ENCODE measurements at regions not wholly inside any gene's neighbourhood (a gene's known extent, or its start where the extent isn't known, plus 50 kb on each side); places are given as distances from the start of the nearest gene placed in this dataset.
"Not testable (repeated sequence)": the region's sequence is repeated elsewhere in the genome, so short reads cannot be mapped to it uniquely, and the experiment has no call there.

DNA sequence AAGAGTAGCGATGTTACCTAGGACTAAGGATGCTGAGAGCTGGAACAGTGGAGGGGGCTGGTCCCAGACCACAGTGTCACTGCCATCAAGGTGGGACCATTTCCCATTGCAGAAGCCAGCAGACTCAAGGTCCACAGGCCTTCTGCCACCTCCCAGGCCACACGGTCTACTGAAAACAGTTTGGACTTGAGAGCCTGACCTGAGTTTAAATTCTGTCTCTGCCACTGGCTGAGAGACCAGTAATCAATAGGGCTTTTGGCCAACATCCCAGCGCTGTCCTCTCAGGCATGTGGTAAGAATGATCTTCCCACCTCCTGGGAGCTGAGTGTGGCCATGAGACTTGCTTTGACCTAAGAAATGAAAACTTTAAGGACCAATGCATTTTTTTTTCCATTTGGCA, 331.4 kb upstream of the CDH5 start:
- Mint-ChIP-seq H3K4me3 (no peak overlapping the region), H3K9me3 (no peaks in the 10 kb centered on the region), H3K27ac (no peak overlapping the region), H3K27me3 (ENCODE audit: insufficient read depth) (no peaks in the 10 kb centered on the region), H3K36me3 (ENCODE audit: low read depth) (no peaks in the 10 kb centered on the region), H3K4me1 (ENCODE audit: low read depth) (no peaks in the 10 kb centered on the region)
- no peak for DNase-seq (ENCODE audit: low spot score)
- intact Hi-C loops (cut with micrococcal nuclease): no loop called here

GRCh38 chr16:66032841-66033240, 333.6 kb upstream of the CDH5 start:
- Mint-ChIP-seq H3K9me3 (no peaks in the 10 kb centered on the region), H3K27me3 (ENCODE audit: insufficient read depth) (no peaks in the 10 kb centered on the region), H3K36me3 (ENCODE audit: low read depth) (no peaks in the 10 kb centered on the region), H3K27ac (no peak overlapping the region), H3K4me1 (ENCODE audit: low read depth) (no peaks in the 10 kb centered on the region), H3K4me3 (no peak overlapping the region)
- intact Hi-C loops (cut with micrococcal nuclease): no loop called here
- DNase-seq (ENCODE audit: low spot score): no peak

DNA sequence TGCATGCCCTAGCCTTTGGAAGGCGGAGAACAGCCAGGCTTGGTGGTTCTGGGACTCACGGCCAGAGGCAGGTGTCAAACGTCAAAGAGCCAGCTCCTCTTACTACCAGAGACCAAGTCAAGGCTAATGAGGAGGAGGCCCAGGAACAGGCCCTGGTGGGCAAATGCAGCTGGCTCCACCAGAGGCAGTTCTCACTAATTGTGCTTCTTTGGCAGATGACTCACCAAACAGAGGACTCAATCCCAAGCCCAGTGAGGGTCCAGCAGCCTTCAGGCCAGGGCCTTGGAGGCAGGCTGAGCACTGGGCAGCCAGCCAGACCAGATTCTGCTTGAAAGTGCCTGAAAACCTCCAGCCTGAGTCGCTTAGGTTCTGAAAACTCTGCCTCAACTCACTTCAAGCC, 336.5 kb upstream of the CDH5 start:
- H3K36me3 Mint-ChIP-seq (ENCODE audit: low read depth): no peaks in the 10 kb centered on the region
- no peak overlapping the region for H3K4me3 Mint-ChIP-seq

DNA sequence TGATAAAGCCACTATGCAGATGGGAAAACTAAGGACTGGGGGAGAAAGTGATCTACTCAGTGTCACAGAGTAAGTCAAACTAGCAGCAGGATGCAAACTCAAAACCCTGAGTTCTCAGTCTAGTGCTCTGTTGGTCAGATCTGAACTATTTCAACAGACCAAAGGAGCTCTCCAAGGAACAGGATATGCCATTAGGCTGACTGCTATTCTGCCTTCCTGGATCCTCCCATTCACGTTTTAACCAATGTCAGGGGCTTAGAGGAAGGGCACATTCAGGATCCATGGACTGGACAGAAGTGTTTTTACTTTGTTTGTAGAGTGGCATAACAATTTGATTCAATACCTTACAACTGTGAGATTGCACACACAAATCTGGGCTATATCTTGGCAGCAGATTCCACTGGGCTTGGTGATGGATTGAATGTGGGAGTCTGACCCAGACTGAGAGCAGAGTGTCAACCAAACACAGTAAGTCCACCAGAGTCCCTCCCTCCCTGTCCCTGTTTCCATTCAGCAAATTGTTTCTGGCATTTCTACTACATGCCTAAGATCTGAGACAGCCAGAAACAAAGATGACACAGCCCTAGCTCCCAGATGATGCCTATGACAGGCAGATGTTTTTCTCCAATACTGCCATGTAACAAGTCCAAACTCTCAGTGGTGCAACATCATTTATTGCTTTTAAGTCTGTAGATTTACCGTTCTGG, 337.8 kb upstream of the CDH5 start:
- no peaks in the 10 kb centered on the region for H3K36me3 Mint-ChIP-seq (ENCODE audit: low read depth)
- H3K4me1 Mint-ChIP-seq (ENCODE audit: low read depth): no peaks in the 10 kb centered on the region
- no peaks in the 10 kb centered on the region for H3K27me3 Mint-ChIP-seq (ENCODE audit: insufficient read depth)
- no peak overlapping the region for H3K4me3 Mint-ChIP-seq
- DNase-seq (ENCODE audit: low spot score): no peak
- intact Hi-C loops (cut with micrococcal nuclease): no loop called here
- H3K9me3 Mint-ChIP-seq: peaks cover 12% of the 10 kb centered on the region
- H3K27ac Mint-ChIP-seq: no peak overlapping the region

More for the DNA sequence above, 336.5 kb upstream of the CDH5 start:
- DNase-seq (ENCODE audit: low spot score): no peak
- no peak overlapping the region for H3K27ac Mint-ChIP-seq
- H3K4me1 Mint-ChIP-seq (ENCODE audit: low read depth): no peaks in the 10 kb centered on the region
- intact Hi-C loops (cut with micrococcal nuclease): no loop called here
- H3K9me3 Mint-ChIP-seq: peaks cover under 1% of the 10 kb centered on the region
- no peaks in the 10 kb centered on the region for H3K27me3 Mint-ChIP-seq (ENCODE audit: insufficient read depth)

DNA sequence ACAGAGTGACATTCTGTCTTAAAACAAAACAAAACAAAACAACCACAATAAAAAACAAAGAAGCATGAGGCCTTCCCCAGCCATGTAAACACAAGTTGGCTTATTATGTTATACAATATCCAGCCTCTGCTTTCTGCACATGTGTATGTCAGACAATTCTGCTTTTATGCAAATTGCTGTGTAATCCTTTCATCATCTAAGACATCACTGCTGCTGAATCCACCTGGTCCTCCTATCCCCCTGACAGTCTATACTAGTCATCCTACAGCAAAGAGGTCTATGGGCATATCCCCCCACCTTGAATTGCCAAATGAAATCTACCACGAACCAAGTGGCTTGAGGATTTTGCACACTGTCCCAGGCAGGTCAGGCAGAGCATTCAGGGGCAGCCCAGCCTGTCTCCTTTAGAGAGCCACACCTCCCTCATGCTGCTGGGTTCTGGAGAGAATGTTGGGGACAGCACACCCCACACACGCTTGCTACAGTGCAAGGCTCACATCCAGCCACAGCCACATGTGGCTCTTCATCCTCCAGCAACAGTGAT, 339.6 kb upstream of the CDH5 start:
- intact Hi-C loops (cut with micrococcal nuclease): no loop called here
- Mint-ChIP-seq H3K36me3 (ENCODE audit: low read depth) (no peaks in the 10 kb centered on the region), H3K27ac (no peak overlapping the region), H3K4me3 (no peak overlapping the region), H3K27me3 (ENCODE audit: insufficient read depth) (no peaks in the 10 kb centered on the region), H3K9me3 (peaks cover 19% of the 10 kb centered on the region), H3K4me1 (ENCODE audit: low read depth) (no peaks in the 10 kb centered on the region)
- DNase-seq (ENCODE audit: low spot score): no peak

- Mint-ChIP-seq H3K27me3 (ENCODE audit: insufficient read depth) (no peaks in the 10 kb centered on the region), H3K9me3 (peaks cover 19% of the 10 kb centered on the region), H3K4me1 (ENCODE audit: low read depth) (no peaks in the 10 kb centered on the region), H3K27ac (no peak overlapping the region), H3K4me3 (no peak overlapping the region), H3K36me3 (ENCODE audit: low read depth) (no peaks in the 10 kb centered on the region)
- DNase-seq (ENCODE audit: low spot score): no peak
- intact Hi-C loops (cut with micrococcal nuclease): no loop called here
Measured at GRCh38 chr16:66026211-66026610, 340.3 kb upstream of the CDH5 start.

GRCh38 chr16:66025751-66026150, 340.7 kb upstream of the CDH5 start:
- no peak for DNase-seq (ENCODE audit: low spot score)
- H3K27ac Mint-ChIP-seq: no peak overlapping the region
- H3K9me3 Mint-ChIP-seq: peaks cover 19% of the 10 kb centered on the region
- H3K36me3 Mint-ChIP-seq (ENCODE audit: low read depth): no peaks in the 10 kb centered on the region
- no peaks in the 10 kb centered on the region for H3K4me1 Mint-ChIP-seq (ENCODE audit: low read depth)
- H3K4me3 Mint-ChIP-seq: no peak overlapping the region
- intact Hi-C loops (cut with micrococcal nuclease): no loop called here
- no peaks in the 10 kb centered on the region for H3K27me3 Mint-ChIP-seq (ENCODE audit: insufficient read depth)

DNA sequence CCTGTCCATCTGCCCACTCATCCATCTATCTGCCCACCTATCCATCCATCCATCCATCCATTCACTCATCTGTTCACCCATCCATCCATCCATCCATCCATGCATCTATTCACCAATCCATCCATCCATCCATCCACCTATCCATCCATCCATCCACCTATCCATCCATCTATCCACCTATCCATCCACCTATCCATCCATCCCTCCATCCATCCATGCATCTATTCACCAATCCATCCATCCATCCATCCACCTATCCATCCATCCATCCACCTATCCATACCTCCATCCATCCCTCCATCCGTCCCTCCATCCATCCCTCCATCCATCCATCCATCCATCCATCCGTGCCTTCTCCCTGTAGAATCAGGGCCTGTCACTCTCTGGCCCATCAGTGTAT, 341.9 kb upstream of the CDH5 start:
- H3K27me3 Mint-ChIP-seq (ENCODE audit: insufficient read depth); H3K27ac Mint-ChIP-seq; H3K36me3 Mint-ChIP-seq (ENCODE audit: low read depth); intact Hi-C loops (cut with micrococcal nuclease); H3K4me1 Mint-ChIP-seq (ENCODE audit: low read depth); H3K4me3 Mint-ChIP-seq; DNase-seq (ENCODE audit: low spot score): not testable (repeated sequence)
- H3K9me3 Mint-ChIP-seq: peaks cover 19% of the 10 kb centered on the region

DNA sequence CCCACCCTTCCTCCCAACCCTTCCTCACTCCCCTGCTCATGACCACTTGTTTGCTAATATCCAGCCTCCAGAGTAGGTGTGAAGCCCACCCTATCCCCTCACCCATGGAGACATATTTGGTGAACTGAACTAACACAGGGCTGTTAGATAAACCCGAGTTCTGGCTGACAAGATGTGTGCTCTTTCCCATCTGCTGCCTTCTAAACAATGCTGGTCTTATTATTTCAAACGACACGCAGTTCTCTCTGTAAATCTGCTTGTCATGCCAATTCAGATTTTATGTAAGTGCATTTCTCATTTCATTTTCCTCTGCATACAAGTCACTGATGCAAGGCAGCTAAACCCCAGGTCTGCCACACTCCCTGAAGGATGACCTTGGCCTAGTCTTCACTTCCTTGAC, 343.0 kb upstream of the CDH5 start:
- no peaks in the 10 kb centered on the region for H3K27me3 Mint-ChIP-seq (ENCODE audit: insufficient read depth)
- no peaks in the 10 kb centered on the region for H3K36me3 Mint-ChIP-seq (ENCODE audit: low read depth)
- no peak overlapping the region for H3K27ac Mint-ChIP-seq
- DNase-seq (ENCODE audit: low spot score): no peak
- peaks cover 19% of the 10 kb centered on the region for H3K9me3 Mint-ChIP-seq
- intact Hi-C loops (cut with micrococcal nuclease): no loop called here
- H3K4me1 Mint-ChIP-seq (ENCODE audit: low read depth): no peaks in the 10 kb centered on the region
- no peak overlapping the region for H3K4me3 Mint-ChIP-seq

DNA sequence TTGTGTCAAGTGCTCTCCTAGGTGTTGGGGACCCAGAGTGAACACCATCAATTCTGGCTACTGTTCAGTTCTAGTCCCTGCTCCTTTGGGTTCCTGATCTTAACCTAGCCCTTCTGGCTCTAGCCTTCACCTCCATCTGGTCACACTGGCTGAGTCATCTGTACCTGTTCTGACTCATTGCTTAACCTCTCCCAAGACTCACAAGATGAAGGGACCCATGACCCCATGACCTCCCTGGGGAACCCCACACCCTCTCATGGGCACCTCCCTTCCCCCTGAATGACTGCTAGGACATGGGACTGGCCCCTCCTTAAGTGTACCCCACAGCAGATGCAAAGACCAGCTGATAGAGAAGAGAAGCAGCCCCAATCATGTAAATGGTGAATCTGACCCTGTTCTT, 345.8 kb upstream of the CDH5 start:
- H3K27me3 Mint-ChIP-seq (ENCODE audit: insufficient read depth): no peaks in the 10 kb centered on the region
- H3K4me1 Mint-ChIP-seq (ENCODE audit: low read depth): no peaks in the 10 kb centered on the region
- no peaks in the 10 kb centered on the region for H3K36me3 Mint-ChIP-seq (ENCODE audit: low read depth)
- intact Hi-C loops (cut with micrococcal nuclease): no loop called here
- H3K9me3 Mint-ChIP-seq: peaks cover 19% of the 10 kb centered on the region
- no peak overlapping the region for H3K27ac Mint-ChIP-seq
- H3K4me3 Mint-ChIP-seq: no peak overlapping the region
- no peak for DNase-seq (ENCODE audit: low spot score)

- Mint-ChIP-seq H3K9me3 (peaks cover 19% of the 10 kb centered on the region), H3K27ac (no peak overlapping the region), H3K4me1 (ENCODE audit: low read depth) (no peaks in the 10 kb centered on the region), H3K27me3 (ENCODE audit: insufficient read depth) (no peaks in the 10 kb centered on the region), H3K36me3 (ENCODE audit: low read depth) (no peaks in the 10 kb centered on the region), H3K4me3 (no peak overlapping the region)
- intact Hi-C loops (cut with micrococcal nuclease): no loop called here
- no peak for DNase-seq (ENCODE audit: low spot score)
Measured at GRCh38 chr16:66020046-66020445, 346.4 kb upstream of the CDH5 start.

GRCh38 chr16:66019502-66019901, 347.0 kb upstream of the CDH5 start:
- DNase-seq (ENCODE audit: low spot score); H3K4me3 Mint-ChIP-seq; intact Hi-C loops (cut with micrococcal nuclease); H3K27me3 Mint-ChIP-seq (ENCODE audit: insufficient read depth); H3K4me1 Mint-ChIP-seq (ENCODE audit: low read depth); H3K36me3 Mint-ChIP-seq (ENCODE audit: low read depth); H3K27ac Mint-ChIP-seq: not testable (repeated sequence)
- H3K9me3 Mint-ChIP-seq: peaks cover 14% of the 10 kb centered on the region

- H3K27me3 Mint-ChIP-seq (ENCODE audit: insufficient read depth): no peaks in the 10 kb centered on the region
- no peaks in the 10 kb centered on the region for H3K4me1 Mint-ChIP-seq (ENCODE audit: low read depth)
- intact Hi-C loops (cut with micrococcal nuclease): no loop called here
- H3K27ac Mint-ChIP-seq: no peak overlapping the region
- H3K4me3 Mint-ChIP-seq: no peak overlapping the region
- DNase-seq (ENCODE audit: low spot score): no peak
- no peaks in the 10 kb centered on the region for H3K36me3 Mint-ChIP-seq (ENCODE audit: low read depth)
- H3K9me3 Mint-ChIP-seq: no peaks in the 10 kb centered on the region
Measured at GRCh38 chr16:66014221-66014620, 352.3 kb upstream of the CDH5 start.

GRCh38 chr16:66013486-66013885, 353.0 kb upstream of the CDH5 start:
- Mint-ChIP-seq H3K4me1 (ENCODE audit: low read depth) (no peaks in the 10 kb centered on the region), H3K9me3 (no peaks in the 10 kb centered on the region), H3K27ac (no peak overlapping the region), H3K27me3 (ENCODE audit: insufficient read depth) (no peaks in the 10 kb centered on the region), H3K4me3 (no peak overlapping the region), H3K36me3 (ENCODE audit: low read depth) (no peaks in the 10 kb centered on the region)
- intact Hi-C loops (cut with micrococcal nuclease): no loop called here
- no peak for DNase-seq (ENCODE audit: low spot score)
